ENCODE measurements at regions not wholly inside any gene's neighbourhood (a gene's known extent, or its start where the extent isn't known, plus 50 kb on each side); places are given as distances from the start of the nearest gene placed in this dataset.

GRCh38 chr13:73748404-73748803, 385.8 kb downstream of the KLF12 start:
- H4K20me1 ChIP-seq (ENCODE audit: insufficient read depth): no peaks in the 10 kb centered on the region
- no peaks in the 10 kb centered on the region for H3K9me2 ChIP-seq (ENCODE audit: insufficient read depth)
- H3K9me3 ChIP-seq (ENCODE audit: control insufficient read depth in 1 of 2, insufficient read depth in 1 of 2, low read depth in 1 of 2, low read length in 2 of 2): peaks cover 0 to 3% of the 10 kb centered on the region in 2 experiments; a peak in 1 of 4 replicates
- intact Hi-C loops (cut with micrococcal nuclease): no loop called here
- no peaks in the 10 kb centered on the region for H3K27me3 ChIP-seq (ENCODE audit: insufficient read depth, low read length)
- no peak for DNase-seq (ENCODE audit: low read depth, low spot score)
- no peak overlapping the region for H3K9ac ChIP-seq (ENCODE audit: low read length)
- no peak overlapping the region for H3K27ac ChIP-seq (ENCODE audit: low read depth, low read length)
- ChIA-PET POLR2A (no interaction called here), RAD21 (ENCODE audit: low non-redundant PET in 1 of 2, low total read pairs in 2 of 2, uncharacterized antibody in 2 of 2, unreplicated experiment in 2 of 2) (no interaction called here), CTCF (no interaction called here)
- H2AFZ ChIP-seq (ENCODE audit: low read depth, low read length, poor library complexity, severe bottlenecking): no peak overlapping the region
- BruUV-seq (replicated peaks): no TSS peak
- no peak overlapping the region for H3K4me2 ChIP-seq (ENCODE audit: low read length)
- H3K4me1 ChIP-seq (ENCODE audit: control insufficient read depth in 1 of 2, insufficient read depth in 2 of 2, low read length in 2 of 2): no peaks in the 10 kb centered on the region
- TF ChIP-seq SP1 (IDR thresholded peaks at IDR 0.05; ENCODE audit: low read depth): no peak
- no peak for TF ChIP-seq POLR2AphosphoS5 (IDR thresholded peaks at IDR 0.05; ENCODE audit: low read depth, low read length)
- TF ChIP-seq YY1 (IDR thresholded peaks at IDR 0.05; ENCODE audit: extremely low read depth, insufficient replicate concordance, low read depth, low read length): no peak
- no peak for TF ChIP-seq POLR2A (IDR thresholded peaks at IDR 0.05; ENCODE audit: borderline replicate concordance, extremely low read depth, insufficient read depth, insufficient read length)
- no peak for TF ChIP-seq TCF7L2 (IDR thresholded peaks at IDR 0.05; ENCODE audit: borderline replicate concordance, extremely low read depth, insufficient read depth, insufficient read length)
- TF ChIP-seq SRF (IDR thresholded peaks at IDR 0.05; ENCODE audit: low read depth): no peak
- TF ChIP-seq EZH2 (IDR thresholded peaks at IDR 0.05): no peak
- TF ChIP-seq SIN3A (IDR thresholded peaks at IDR 0.05; ENCODE audit: low read depth): no peak
- ATAC-seq: no peak
- no peaks in the 10 kb centered on the region for H3K36me3 ChIP-seq (ENCODE audit: control insufficient read depth in 1 of 2, insufficient read depth in 2 of 2, low read length in 2 of 2)
- H3K4me3 ChIP-seq (replicated peaks in 1 of 2; ENCODE audit: low read depth in 1 of 2, low read length in 2 of 2): no peak overlapping the region
- no peaks in the 10 kb centered on the region for H3K79me2 ChIP-seq (ENCODE audit: insufficient read depth, low read length)

GRCh38 chr13:73745190-73745589, 389.0 kb downstream of the KLF12 start:
- H3K4me1 ChIP-seq (ENCODE audit: control insufficient read depth in 1 of 2, insufficient read depth in 2 of 2, low read length in 2 of 2): no peaks in the 10 kb centered on the region
- no peaks in the 10 kb centered on the region for H4K20me1 ChIP-seq (ENCODE audit: insufficient read depth)
- H3K9me3 ChIP-seq (ENCODE audit: control insufficient read depth in 1 of 2, insufficient read depth in 1 of 2, low read depth in 1 of 2, low read length in 2 of 2): peaks cover 0 to 3% of the 10 kb centered on the region in 2 experiments; a peak in 1 of 4 replicates
- H3K36me3 ChIP-seq (ENCODE audit: control insufficient read depth in 1 of 2, insufficient read depth in 2 of 2, low read length in 2 of 2): no peaks in the 10 kb centered on the region
- H3K79me2 ChIP-seq (ENCODE audit: insufficient read depth, low read length): no peaks in the 10 kb centered on the region
- ChIA-PET POLR2A (no interaction called here), RAD21 (ENCODE audit: low non-redundant PET in 1 of 2, low total read pairs in 2 of 2, uncharacterized antibody in 2 of 2, unreplicated experiment in 2 of 2) (no interaction called here), CTCF (no interaction called here)
- TF ChIP-seq EZH2 (IDR thresholded peaks at IDR 0.05): no peak
- no peak for TF ChIP-seq YY1 (IDR thresholded peaks at IDR 0.05; ENCODE audit: extremely low read depth, insufficient replicate concordance, low read depth, low read length)
- TF ChIP-seq EZH2phosphoT487 (IDR thresholded peaks at IDR 0.05; ENCODE audit: borderline replicate concordance): no peak
- ATAC-seq (no peak), DNase-seq (ENCODE audit: low read depth, low spot score) (no peak)
- no peak overlapping the region for H2AFZ ChIP-seq (ENCODE audit: low read depth, low read length, poor library complexity, severe bottlenecking)
- H3K4me3 ChIP-seq (replicated peaks in 1 of 2; ENCODE audit: low read depth in 1 of 2, low read length in 2 of 2): no peak overlapping the region
- H3K9me2 ChIP-seq (ENCODE audit: insufficient read depth): no peaks in the 10 kb centered on the region
- intact Hi-C loops (cut with micrococcal nuclease): no loop called here
- H3K4me2 ChIP-seq (ENCODE audit: low read length): no peak overlapping the region
- BruUV-seq (replicated peaks): no TSS peak
- no peaks in the 10 kb centered on the region for H3K27me3 ChIP-seq (ENCODE audit: insufficient read depth, low read length)
- H3K27ac ChIP-seq (ENCODE audit: low read depth, low read length): no peak overlapping the region
- no peak overlapping the region for H3K9ac ChIP-seq (ENCODE audit: low read length)

Measured in HCT116 (cell line).